ENCODE measurements at regions not wholly inside any gene's neighbourhood (a gene's known extent, or its start where the extent isn't known, plus 50 kb on each side); places are given as distances from the start of the nearest gene placed in this dataset.

GRCh38 chr6:19736066-19736465 is 101.1 kb upstream of the ID4 start:
- Histone ChIP-seq H3K9ac (ENCODE audit: low read depth, low read length) (no peak overlapping the region), H2BK120ac (ENCODE audit: low read depth, low read length) (no peak overlapping the region), H2AK5ac (ENCODE audit: low read depth, low read length) (no peak overlapping the region), H3K56ac (ENCODE audit: extremely low read depth, insufficient read depth, low read length) (no peak overlapping the region), H3K4me3 (ENCODE audit: insufficient read depth, low read depth, low read length) (no peak overlapping the region), H2AFZ (replicated peaks; ENCODE audit: low read length, poor library complexity) (no peak overlapping the region), H2AK9ac (replicated peaks; ENCODE audit: low read depth, low read length, poor library complexity) (no peak overlapping the region), H3K4ac (ENCODE audit: low read depth, low read length) (no peak overlapping the region), H4K8ac (ENCODE audit: low read depth in 2 of 2, low read length in 2 of 2) (no peak overlapping the region), H2BK5ac (ENCODE audit: low read depth, low read length, poor library complexity, severe bottlenecking) (no peak overlapping the region), H4K20me1 (ENCODE audit: insufficient read depth, low read length) (no peaks in the 10 kb centered on the region), H3K4me1 (ENCODE audit: control insufficient read depth, insufficient read depth, low read length) (peaks cover 5% of the 10 kb centered on the region; the same call in 1 of the 2 replicates), H3K27me3 (ENCODE audit: control insufficient read depth, insufficient read depth, low read length) (no peaks in the 10 kb centered on the region), H3K4me2 (ENCODE audit: low read depth, low read length) (no peak overlapping the region), H4K91ac (ENCODE audit: insufficient read depth, low read depth, low read length) (no peak overlapping the region), H3K18ac (ENCODE audit: low read depth, low read length) (no peak overlapping the region), H3K23ac (ENCODE audit: low read depth, low read length) (no peak overlapping the region), H3K79me1 (ENCODE audit: low read depth in 1 of 2, low read length in 2 of 2) (no peaks in the 10 kb centered on the region), H2BK15ac (ENCODE audit: low read depth, low read length) (no peak overlapping the region), H2BK20ac (ENCODE audit: low read depth, low read length) (no peak overlapping the region), H3K36me3 (ENCODE audit: control insufficient read depth, insufficient read depth, low read length) (no peaks in the 10 kb centered on the region), H3K14ac (replicated peaks; ENCODE audit: low read depth, low read length) (no peak overlapping the region), H3K27ac (ENCODE audit: insufficient read depth, low read length) (no peak overlapping the region), H4K5ac (ENCODE audit: low read depth, low read length) (no peak overlapping the region), H3K9me3 (ENCODE audit: control insufficient read depth, insufficient read depth, low read length) (no peaks in the 10 kb centered on the region), H3K9me1 (ENCODE audit: insufficient read depth, low read length) (no peaks in the 10 kb centered on the region)
- in situ Hi-C loops (cut with MboI; ENCODE audit: low sequenced_read_pairs), result no loop called here
- DNase-seq (no peak), ATAC-seq (ENCODE audit: low read depth) (no peak)
- WGBS, 2 experiments (ENCODE audit: extremely low coverage in 2 of 2, insufficient read length in 1 of 2), result 80% methylated on average over 1 of the region's 4 CpGs; no CpG with 5 or more reads in 1 of the 2 experiments
- intact Hi-C loops (cut with micrococcal nuclease), result no loop called here
- dilution Hi-C loops (cut with HindIII; ENCODE audit: low sequenced_read_pairs, unreplicated experiment), result no loop called here
- ChIA-PET CTCF (no interaction called here), POLR2A (ENCODE audit: unreplicated experiment) (no interaction called here)
- no TSS peak for BruUV-seq (replicated peaks)
- TF ChIP-seq, protein P1, sequence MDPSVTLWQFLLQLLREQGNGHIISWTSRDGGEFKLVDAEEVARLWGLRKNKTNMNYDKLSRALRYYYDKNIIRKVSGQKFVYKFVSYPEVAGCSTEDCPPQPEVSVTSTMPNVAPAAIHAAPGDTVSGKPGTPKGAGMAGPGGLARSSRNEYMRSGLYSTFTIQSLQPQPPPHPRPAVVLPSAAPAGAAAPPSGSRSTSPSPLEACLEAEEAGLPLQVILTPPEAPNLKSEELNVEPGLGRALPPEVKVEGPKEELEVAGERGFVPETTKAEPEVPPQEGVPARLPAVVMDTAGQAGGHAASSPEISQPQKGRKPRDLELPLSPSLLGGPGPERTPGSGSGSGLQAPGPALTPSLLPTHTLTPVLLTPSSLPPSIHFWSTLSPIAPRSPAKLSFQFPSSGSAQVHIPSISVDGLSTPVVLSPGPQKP (IDR thresholded peaks at IDR 0.05; ENCODE audit: borderline replicate concordance, low read depth, low read length), result no peak
- no peak for TF ChIP-seq USF2 (IDR thresholded peaks at IDR 0.05; ENCODE audit: low read depth, low read length)
- TF ChIP-seq MAZ (IDR thresholded peaks at IDR 0.05; ENCODE audit: borderline replicate concordance, low read depth, low read length), result no peak
- no peak for TF ChIP-seq FOS (IDR thresholded peaks at IDR 0.05; ENCODE audit: low read depth, low read length)
- TF ChIP-seq CHD1 (IDR thresholded peaks at IDR 0.05; ENCODE audit: low read depth, low read length), result no peak
- no peak for TF ChIP-seq BHLHE40 (IDR thresholded peaks at IDR 0.05; ENCODE audit: low read depth, low read length)
- no peak for TF ChIP-seq RCOR1 (IDR thresholded peaks at IDR 0.05; ENCODE audit: insufficient replicate concordance, low read length)
- TF ChIP-seq NFE2L2 (IDR thresholded peaks at IDR 0.05; ENCODE audit: low read depth, low read length), result no peak
- no peak for TF ChIP-seq RFX5 (IDR thresholded peaks at IDR 0.05; ENCODE audit: low read depth, low read length)
- TF ChIP-seq MAFK (IDR thresholded peaks at IDR 0.05; ENCODE audit: low read depth, low read length), result no peak
- TF ChIP-seq, protein P2, sequence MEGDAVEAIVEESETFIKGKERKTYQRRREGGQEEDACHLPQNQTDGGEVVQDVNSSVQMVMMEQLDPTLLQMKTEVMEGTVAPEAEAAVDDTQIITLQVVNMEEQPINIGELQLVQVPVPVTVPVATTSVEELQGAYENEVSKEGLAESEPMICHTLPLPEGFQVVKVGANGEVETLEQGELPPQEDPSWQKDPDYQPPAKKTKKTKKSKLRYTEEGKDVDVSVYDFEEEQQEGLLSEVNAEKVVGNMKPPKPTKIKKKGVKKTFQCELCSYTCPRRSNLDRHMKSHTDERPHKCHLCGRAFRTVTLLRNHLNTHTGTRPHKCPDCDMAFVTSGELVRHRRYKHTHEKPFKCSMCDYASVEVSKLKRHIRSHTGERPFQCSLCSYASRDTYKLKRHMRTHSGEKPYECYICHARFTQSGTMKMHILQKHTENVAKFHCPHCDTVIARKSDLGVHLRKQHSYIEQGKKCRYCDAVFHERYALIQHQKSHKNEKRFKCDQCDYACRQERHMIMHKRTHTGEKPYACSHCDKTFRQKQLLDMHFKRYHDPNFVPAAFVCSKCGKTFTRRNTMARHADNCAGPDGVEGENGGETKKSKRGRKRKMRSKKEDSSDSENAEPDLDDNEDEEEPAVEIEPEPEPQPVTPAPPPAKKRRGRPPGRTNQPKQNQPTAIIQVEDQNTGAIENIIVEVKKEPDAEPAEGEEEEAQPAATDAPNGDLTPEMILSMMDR (conservative IDR thresholded peaks at IDR 0.05; ENCODE audit: low read depth, low read length), result no peak
- no peak for TF ChIP-seq MXI1 (IDR thresholded peaks at IDR 0.05; ENCODE audit: borderline replicate concordance, low read depth, low read length)
- TF ChIP-seq RAD21 (IDR thresholded peaks at IDR 0.05; ENCODE audit: low read length), result no peak
- TF ChIP-seq CEBPB (IDR thresholded peaks at IDR 0.05; ENCODE audit: low read depth, low read length), result no peak

Measured in IMR-90 (cell line).